Psoas muscle (tissue), 7 donors: ENCODE measurements at regions not wholly inside any gene's neighbourhood (a gene's known extent, or its start where the extent isn't known, plus 50 kb on each side); places are given as distances from the start of the nearest gene placed in this dataset.

Source experiments
- ATAC-seq, 4 donors: fragments of 200-7000 bp; cut with Tn5 transposase; one replicate each; pipeline ENCODE4 v1.9.1; 2020; ENCODE audit warnings: moderate library complexity in 3 of 4, mild to moderate bottlenecking in 2 of 4
- DNase-seq, 2 donors: peaks; one replicate each; pipeline ENCODE4 v3.0.0-alpha.2; 2020
- H3K27ac ChIP-seq: fragments of 200-600 bp; one replicate; pipeline ENCODE4 v1.8.0; 2022
- H3K27me3 ChIP-seq, 3 donors: fragments of 200-600 bp in 1 of 3; one replicate each; pipeline versions ENCODE4 v1.6.1 to v1.8.0; 2013 to 2022; ENCODE audit warnings: low read length in 2 of 3, mild to moderate bottlenecking in 2 of 3, moderate library complexity in 1 of 3; ENCODE audit not compliant: insufficient read depth in 3 of 3
- H3K36me3 ChIP-seq, 2 donors: fragments of 200-600 bp in 1 of 2; one replicate each; pipeline versions ENCODE4 v1.6.1 to v1.8.0; 2013 to 2022; ENCODE audit warnings: low read depth in 1 of 2, mild to moderate bottlenecking in 1 of 2, moderate library complexity in 1 of 2; ENCODE audit not compliant: insufficient read depth in 1 of 2
- H3K4me1 ChIP-seq: fragments of 200-600 bp; one replicate; pipeline ENCODE4 v1.8.0; 2022
- H3K4me3 ChIP-seq: fragments of 200-600 bp; one replicate; pipeline ENCODE4 v1.8.0; 2022; ENCODE audit warnings: mild to moderate bottlenecking
- H3K9me3 ChIP-seq: fragments of 200-600 bp; one replicate; pipeline ENCODE4 v1.8.0; 2022
- CTCF ChIP-seq: fragments of 200-600 bp; IDR thresholded peaks from one replicate; pipeline ENCODE4 v1.8.0; 2022; ENCODE audit warnings: antibody characterized with exemption
- WGBS, 3 donors: extraction: QIAGEN DNeasy Blood & Tissue Kit; methylation state at CpG; one replicate each; pipeline versions ENCODE4 v1.1.6 to v1.1.7; 2013; 5-methylcytosine and 5-hydroxymethylcytosine counted together
- intact Hi-C, 2 donors: fragments of 100-400 bp; cut with DNase I; formaldehyde crosslinking; loops; one replicate each; pipeline versions ENCODE4 v1.11.0 to v1.14.2; 2022
- donor health status: healthy with polysubstance abuse.
- donor health status: DM: no; HTN: no; CAD: no; lungs with moderate emphysema.
- donor health status: Bipolar disorder and iron deficiency.
- donor health status: healthy.
- donor health status: DM: yes; HTN: yes; CAD: no.
- donor health status: DM: no; HTN: no; CAD: no.
- donor health status: DM: yes; HTN: yes; CAD: no.

- WGBS, 3 donors, result 78 to 90% (median 84%) methylated on average over 3 of the region's 3 CpGs
Measured at GRCh38 chr13:21798181-21798580, 127.3 kb downstream of the FGF9 start.

GRCh38 chr13:21799671-21800070 is 128.8 kb downstream of the FGF9 start:
- ATAC-seq (no peak), DNase-seq (no peak)
- Histone ChIP-seq H3K27ac (no peak overlapping the region), H3K9me3 (no peaks in the 10 kb centered on the region), H3K4me1 (no peaks in the 10 kb centered on the region), H3K36me3 (no peaks in the 10 kb centered on the region), H3K27me3 (no peaks in the 10 kb centered on the region), H3K4me3 (no peak overlapping the region)
- 80 to 90% (median 82%) methylated on average over 3 of the region's 3 CpGs for WGBS, 3 donors
- TF ChIP-seq CTCF, result no peak
- intact Hi-C loops, result no loop called here

More at GRCh38 chr13:21798181-21798580, 127.3 kb downstream of the FGF9 start:
- TF ChIP-seq CTCF, result no peak
- no peaks in the 10 kb centered on the region for H3K4me1 ChIP-seq
- H3K9me3 ChIP-seq, result no peaks in the 10 kb centered on the region
- ATAC-seq, result no peak
- H3K36me3 ChIP-seq, result no peaks in the 10 kb centered on the region
- no peak overlapping the region for H3K4me3 ChIP-seq
- intact Hi-C loops, result no loop called here
- H3K27me3 ChIP-seq, result no peaks in the 10 kb centered on the region
- no peak overlapping the region for H3K27ac ChIP-seq
- DNase-seq, result no peak

GRCh38 chr13:21800837-21801616 is 130.2 kb downstream of the FGF9 start:
- no peaks in the 10 kb centered on the region for H3K36me3 ChIP-seq
- no peaks in the 10 kb centered on the region for H3K27me3 ChIP-seq
- H3K4me3 ChIP-seq, result no peak overlapping the region
- ATAC-seq (no peak), DNase-seq (no peak)
- intact Hi-C loops, result no loop called here
- WGBS, 3 donors, result 75 to 82% (median 78%) methylated on average over 7 of the region's 7 CpGs
- TF ChIP-seq CTCF, result no peak
- H3K27ac ChIP-seq, result no peak overlapping the region
- no peaks in the 10 kb centered on the region for H3K9me3 ChIP-seq
- no peaks in the 10 kb centered on the region for H3K4me1 ChIP-seq

GRCh38 chr13:21805733-21806132 is 134.9 kb downstream of the FGF9 start:
- H3K4me1 ChIP-seq, result no peaks in the 10 kb centered on the region
- H3K4me3 ChIP-seq, result no peak overlapping the region
- no peaks in the 10 kb centered on the region for H3K27me3 ChIP-seq
- DNase-seq (no peak), ATAC-seq (no peak)
- no peak overlapping the region for H3K27ac ChIP-seq
- WGBS, 3 donors, result 50 to 61% (median 52%) methylated on average over 3 of the region's 3 CpGs
- no peak for TF ChIP-seq CTCF
- intact Hi-C loops, result no loop called here
- no peaks in the 10 kb centered on the region for H3K36me3 ChIP-seq
- no peaks in the 10 kb centered on the region for H3K9me3 ChIP-seq

- TF ChIP-seq CTCF, result no peak
- Histone ChIP-seq H3K27ac (no peak overlapping the region), H3K27me3 (no peaks in the 10 kb centered on the region), H3K4me3 (no peak overlapping the region), H3K36me3 (no peaks in the 10 kb centered on the region), H3K9me3 (no peaks in the 10 kb centered on the region), H3K4me1 (no peaks in the 10 kb centered on the region)
- ATAC-seq (no peak), DNase-seq (no peak)
- intact Hi-C loops, result no loop called here
- WGBS, 3 donors, result 15 to 28% (median 25%) methylated on average over 12 of the region's 12 CpGs
Measured at GRCh38 chr13:21812192-21812626, 141.3 kb downstream of the FGF9 start.
